ENCODE measurements at regions not wholly inside any gene's neighbourhood (a gene's known extent, or its start where the extent isn't known, plus 50 kb on each side); places are given as distances from the start of the nearest gene placed in this dataset.
"Not testable (repeated sequence)": the region's sequence is repeated elsewhere in the genome, so short reads cannot be mapped to it uniquely, and the experiment has no call there.

GRCh38 chrX:92090756-92091155 lies 311.6 kb downstream of the PCDH11X start:
- TF ChIP-seq, protein P1, sequence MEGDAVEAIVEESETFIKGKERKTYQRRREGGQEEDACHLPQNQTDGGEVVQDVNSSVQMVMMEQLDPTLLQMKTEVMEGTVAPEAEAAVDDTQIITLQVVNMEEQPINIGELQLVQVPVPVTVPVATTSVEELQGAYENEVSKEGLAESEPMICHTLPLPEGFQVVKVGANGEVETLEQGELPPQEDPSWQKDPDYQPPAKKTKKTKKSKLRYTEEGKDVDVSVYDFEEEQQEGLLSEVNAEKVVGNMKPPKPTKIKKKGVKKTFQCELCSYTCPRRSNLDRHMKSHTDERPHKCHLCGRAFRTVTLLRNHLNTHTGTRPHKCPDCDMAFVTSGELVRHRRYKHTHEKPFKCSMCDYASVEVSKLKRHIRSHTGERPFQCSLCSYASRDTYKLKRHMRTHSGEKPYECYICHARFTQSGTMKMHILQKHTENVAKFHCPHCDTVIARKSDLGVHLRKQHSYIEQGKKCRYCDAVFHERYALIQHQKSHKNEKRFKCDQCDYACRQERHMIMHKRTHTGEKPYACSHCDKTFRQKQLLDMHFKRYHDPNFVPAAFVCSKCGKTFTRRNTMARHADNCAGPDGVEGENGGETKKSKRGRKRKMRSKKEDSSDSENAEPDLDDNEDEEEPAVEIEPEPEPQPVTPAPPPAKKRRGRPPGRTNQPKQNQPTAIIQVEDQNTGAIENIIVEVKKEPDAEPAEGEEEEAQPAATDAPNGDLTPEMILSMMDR (conservative IDR thresholded peaks at IDR 0.05; ENCODE audit: low read depth in 2 of 2) = not testable (repeated sequence)
- not testable (repeated sequence) for TF ChIP-seq EZH2 (IDR thresholded peaks at IDR 0.05; ENCODE audit: low read depth, unreplicated experiment); STAT1 (IDR thresholded peaks at IDR 0.05; ENCODE audit: unreplicated experiment); POLR2AphosphoS5 (IDR thresholded peaks at IDR 0.05; ENCODE audit: low read depth); REST (IDR thresholded peaks at IDR 0.05; ENCODE audit: unreplicated experiment); EZH2phosphoT487 (IDR thresholded peaks at IDR 0.05; ENCODE audit: unreplicated experiment); CREB1 (CRISPR knock-in tag; IDR thresholded peaks at IDR 0.05; ENCODE audit: low read depth); JUNB (IDR thresholded peaks at IDR 0.05; ENCODE audit: unreplicated experiment); ZNF114 (CRISPR knock-in tag; IDR thresholded peaks at IDR 0.05)
